SU-DHL-6 (cell line): ENCODE measurements at regions not wholly inside any gene's neighbourhood (a gene's known extent, or its start where the extent isn't known, plus 50 kb on each side); places are given as distances from the start of the nearest gene placed in this dataset.

Experiments
- H2AFZ ChIP-seq: fragments of 200-600 bp; sonication (generic); 2 replicates; pipeline ENCODE4 v1.6.1; 2014; ENCODE audit warnings: low read depth, mild to moderate bottlenecking, moderate library complexity, mixed read lengths, antibody characterized with exemption, low read length; ENCODE audit not compliant: severe bottlenecking
- H3F3A ChIP-seq: fragments of 200-600 bp; shearing (Covaris generic); 2 replicates; pipeline ENCODE4 v1.6.0; 2016; ENCODE audit warnings: antibody characterized with exemption, mild to moderate bottlenecking; ENCODE audit not compliant: insufficient read depth
- H3K27ac ChIP-seq: fragments of 200-600 bp; sonication (generic); 2 replicates; pipeline ENCODE4 v1.5.1; 2016; ENCODE audit warnings: low read depth, mild to moderate bottlenecking, low read length, moderate library complexity, mixed read lengths
- H3K27me3 ChIP-seq: fragments of 200-600 bp; sonication (generic), shearing (Covaris generic); 2 replicates; pipeline ENCODE4 v1.6.0; 2014; ENCODE audit warnings: mild to moderate bottlenecking, low read length
- H3K36me3 ChIP-seq: fragments of 200-600 bp; sonication (generic); 2 replicates; pipeline ENCODE4 v1.6.1; 2014; ENCODE audit warnings: mild to moderate bottlenecking, low read length, mixed read lengths
- H3K4me2 ChIP-seq: fragments of 300-600, 200-600 bp; shearing (Covaris generic), sonication (generic); 2 replicates; pipeline ENCODE4 v1.6.0; 2014; ENCODE audit warnings: low read length, low read depth, mild to moderate bottlenecking; ENCODE audit not compliant: poor library complexity, severe bottlenecking
- H3K4me3 ChIP-seq: fragments of 200-600 bp; sonication (generic); 2 replicates; pipeline ENCODE4 v1.5.1; 2014; ENCODE audit warnings: antibody characterized with exemption, low read length, mild to moderate bottlenecking, mixed read lengths; ENCODE audit not compliant: insufficient read depth, poor library complexity, severe bottlenecking
- H3K79me2 ChIP-seq: fragments of 200-600 bp; sonication (generic); 2 replicates; pipeline ENCODE4 v1.6.1; 2014; ENCODE audit warnings: mild to moderate bottlenecking, low read length, moderate library complexity; ENCODE audit not compliant: insufficient read depth
- H3K9ac ChIP-seq: fragments of 200-600 bp; sonication (generic); 2 replicates; pipeline ENCODE4 v1.7.0; 2014; ENCODE audit warnings: mild to moderate bottlenecking, low read length
- H3K9me2 ChIP-seq: fragments of 200-600 bp; sonication (generic); replicated peaks from 2 replicates; pipeline ENCODE4 v1.6.1; 2014; ENCODE audit warnings: low read length; ENCODE audit not compliant: insufficient read depth
- H3K9me3 ChIP-seq: fragments of 200-600 bp; sonication (generic); 2 replicates; pipeline ENCODE4 v1.6.1; 2014; ENCODE audit warnings: low read length, mixed read lengths; ENCODE audit not compliant: insufficient read depth
- H4K20me1 ChIP-seq: fragments of 200-600 bp; sonication (generic); 2 replicates; pipeline ENCODE4 v1.6.1; 2014; ENCODE audit warnings: low read depth, mild to moderate bottlenecking, antibody characterized with exemption, low read length, moderate library complexity, mixed read lengths
- EZH2phosphoT487 ChIP-seq: fragments of 200-600 bp; sonication (generic), shearing (Covaris generic); conservative IDR thresholded peaks from 2 replicates; pipeline ENCODE4 v1.6.1; 2018; ENCODE audit warnings: mild to moderate bottlenecking, antibody characterized with exemption, low read length, moderate library complexity, mixed read lengths
- TF ChIP-seq, protein P1 (sequence below): fragments of 200-600 bp; sonication (generic); IDR thresholded peaks from one replicate; pipeline ENCODE4 v1.5.1; 2017; ENCODE audit warnings: antibody characterized with exemption, mild to moderate bottlenecking, low read length, moderate library complexity; ENCODE audit not compliant: insufficient read depth, poor library complexity, severe bottlenecking

DNA sequence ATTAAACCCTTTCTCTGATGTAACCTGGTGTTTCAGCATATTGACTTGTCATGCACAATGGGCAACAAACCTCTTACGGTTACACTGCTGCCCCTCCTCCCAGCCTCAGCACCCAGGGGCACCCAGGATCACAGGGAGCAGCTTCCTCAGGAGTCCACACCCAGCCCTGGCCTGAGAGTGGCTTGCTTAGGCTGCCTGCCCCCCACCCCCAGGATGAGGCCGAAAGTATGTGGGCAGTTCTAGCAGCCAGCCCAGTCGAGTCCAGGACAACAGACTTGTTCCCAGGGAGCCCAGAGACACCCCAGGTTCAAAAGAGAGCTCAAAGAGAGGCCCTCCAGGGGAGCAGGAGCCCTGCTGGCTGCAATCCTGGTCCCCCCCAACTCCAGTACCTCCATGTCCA is 108.1 kb upstream of the THY1 start:
- Histone ChIP-seq H3K27ac (no peak overlapping the region), H3K4me2 (no peak overlapping the region), H2AFZ (no peak overlapping the region), H3K9ac (no peak overlapping the region), H3K9me2 (no peaks in the 10 kb centered on the region), H3K36me3 (no peaks in the 10 kb centered on the region), H3K27me3 (no peaks in the 10 kb centered on the region), H3F3A (no peaks in the 10 kb centered on the region), H3K4me3 (no peak overlapping the region), H3K79me2 (no peaks in the 10 kb centered on the region), H3K9me3 (no peaks in the 10 kb centered on the region), H4K20me1 (no peaks in the 10 kb centered on the region)
- TF ChIP-seq, protein P1, sequence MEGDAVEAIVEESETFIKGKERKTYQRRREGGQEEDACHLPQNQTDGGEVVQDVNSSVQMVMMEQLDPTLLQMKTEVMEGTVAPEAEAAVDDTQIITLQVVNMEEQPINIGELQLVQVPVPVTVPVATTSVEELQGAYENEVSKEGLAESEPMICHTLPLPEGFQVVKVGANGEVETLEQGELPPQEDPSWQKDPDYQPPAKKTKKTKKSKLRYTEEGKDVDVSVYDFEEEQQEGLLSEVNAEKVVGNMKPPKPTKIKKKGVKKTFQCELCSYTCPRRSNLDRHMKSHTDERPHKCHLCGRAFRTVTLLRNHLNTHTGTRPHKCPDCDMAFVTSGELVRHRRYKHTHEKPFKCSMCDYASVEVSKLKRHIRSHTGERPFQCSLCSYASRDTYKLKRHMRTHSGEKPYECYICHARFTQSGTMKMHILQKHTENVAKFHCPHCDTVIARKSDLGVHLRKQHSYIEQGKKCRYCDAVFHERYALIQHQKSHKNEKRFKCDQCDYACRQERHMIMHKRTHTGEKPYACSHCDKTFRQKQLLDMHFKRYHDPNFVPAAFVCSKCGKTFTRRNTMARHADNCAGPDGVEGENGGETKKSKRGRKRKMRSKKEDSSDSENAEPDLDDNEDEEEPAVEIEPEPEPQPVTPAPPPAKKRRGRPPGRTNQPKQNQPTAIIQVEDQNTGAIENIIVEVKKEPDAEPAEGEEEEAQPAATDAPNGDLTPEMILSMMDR: no peak
- no peak for TF ChIP-seq EZH2phosphoT487

DNA sequence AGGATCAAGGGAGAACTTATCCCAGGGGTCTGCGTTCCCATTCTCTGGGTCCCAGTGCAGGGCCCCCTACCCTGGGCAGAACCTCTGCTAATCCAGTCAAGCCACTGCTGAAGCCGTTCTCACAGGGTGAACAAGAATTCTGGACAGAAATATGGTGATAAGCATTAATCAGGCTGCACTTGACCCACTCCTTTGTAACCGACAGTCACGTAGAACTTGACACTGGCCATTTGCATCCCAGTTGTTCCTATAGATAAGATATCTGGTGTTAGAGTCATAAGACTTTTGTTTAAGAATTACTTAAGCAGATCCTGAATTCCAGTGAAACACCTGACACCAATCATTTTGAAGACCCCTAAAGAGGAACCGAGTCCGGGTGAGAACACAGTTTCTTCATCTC is 107.5 kb upstream of the THY1 start:
- Histone ChIP-seq H2AFZ (no peak overlapping the region), H3F3A (no peaks in the 10 kb centered on the region), H3K4me2 (no peak overlapping the region), H3K9me2 (no peaks in the 10 kb centered on the region), H3K9me3 (no peaks in the 10 kb centered on the region), H3K27me3 (no peaks in the 10 kb centered on the region), H3K79me2 (no peaks in the 10 kb centered on the region), H3K4me3 (no peak overlapping the region), H4K20me1 (no peaks in the 10 kb centered on the region), H3K9ac (no peak overlapping the region), H3K27ac (no peak overlapping the region), H3K36me3 (no peaks in the 10 kb centered on the region)
- TF ChIP-seq, protein P1: no peak
- no peak for TF ChIP-seq EZH2phosphoT487

DNA sequence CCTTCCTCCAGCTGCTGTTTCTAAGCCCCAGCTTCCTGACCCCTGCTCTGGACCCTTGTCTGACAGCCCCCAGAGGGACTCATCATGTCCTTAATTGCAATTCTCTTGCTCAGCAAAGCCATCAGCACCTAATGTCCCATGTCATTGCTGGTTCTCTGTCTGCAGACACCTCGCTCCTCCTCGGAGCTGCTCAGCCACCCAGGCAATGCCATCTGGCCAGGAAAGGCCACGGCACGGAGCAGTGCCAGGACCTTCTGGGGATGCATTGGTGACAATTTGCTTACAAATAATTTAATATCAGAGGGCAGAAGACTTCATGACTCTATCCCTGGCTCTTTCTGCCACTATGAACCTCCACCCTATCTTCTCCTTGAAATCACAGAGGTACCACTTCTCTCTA is 107.0 kb upstream of the THY1 start:
- no peaks in the 10 kb centered on the region for H3K27me3 ChIP-seq
- no peaks in the 10 kb centered on the region for H3K36me3 ChIP-seq
- TF ChIP-seq EZH2phosphoT487: no peak
- TF ChIP-seq, protein P1: no peak
- H3K4me3 ChIP-seq: no peak overlapping the region
- H3K9me2 ChIP-seq: no peaks in the 10 kb centered on the region
- H2AFZ ChIP-seq: no peak overlapping the region
- no peaks in the 10 kb centered on the region for H3K79me2 ChIP-seq
- H3K9ac ChIP-seq: no peak overlapping the region
- no peaks in the 10 kb centered on the region for H3F3A ChIP-seq
- H3K4me2 ChIP-seq: no peak overlapping the region
- no peak overlapping the region for H3K27ac ChIP-seq
- no peaks in the 10 kb centered on the region for H3K9me3 ChIP-seq
- H4K20me1 ChIP-seq: no peaks in the 10 kb centered on the region
